HS-5 (cell line): ENCODE measurements at regions not wholly inside any gene's neighbourhood (a gene's known extent, or its start where the extent isn't known, plus 50 kb on each side); places are given as distances from the start of the nearest gene placed in this dataset.
"Not testable (repeated sequence)": the region's sequence is repeated elsewhere in the genome, so short reads cannot be mapped to it uniquely, and the experiment has no call there.

ENCODE experiments used
- DNase-seq: peaks from one replicate; pipeline ENCODE4 v3.0.0-alpha.2; 2012; ENCODE audit warnings: low read depth

GRCh38 chr4:143819029-143819428 lies 86.3 kb downstream of the GYPE start:
- DNase-seq = no peak

- not testable (repeated sequence) for DNase-seq
Measured at GRCh38 chr4:143817866-143818265, 87.5 kb downstream of the GYPE start.

- DNase-seq = not testable (repeated sequence)
Measured at GRCh38 chr4:143815375-143815774, 90.0 kb downstream of the GYPE start.

- not testable (repeated sequence) for DNase-seq
Measured at GRCh38 chr4:143813431-143814154, 91.8 kb downstream of the GYPE start.

- DNase-seq = not testable (repeated sequence)
Measured at GRCh38 chr4:143791693-143792092, 91.2 kb upstream of the FREM3 start.

GRCh38 chr4:143790425-143790824 lies 90.0 kb upstream of the FREM3 start:
- not testable (repeated sequence) for DNase-seq

- not testable (repeated sequence) for DNase-seq
Measured at GRCh38 chr4:143789618-143790017, 89.1 kb upstream of the FREM3 start.

GRCh38 chr4:143784567-143784966 lies 84.1 kb upstream of the FREM3 start:
- no peak for DNase-seq

GRCh38 chr4:143782521-143782920 lies 82.0 kb upstream of the FREM3 start:
- DNase-seq = no peak

GRCh38 chr4:143773998-143774895 lies 73.8 kb upstream of the FREM3 start:
- peak; percentile 20 for DNase-seq

- no peak for DNase-seq
Measured at GRCh38 chr4:143771269-143771668, 70.8 kb upstream of the FREM3 start.

GRCh38 chr4:143768007-143768591 lies 67.6 kb upstream of the FREM3 start:
- peak; percentile 2 for DNase-seq

- DNase-seq = no peak
Measured at GRCh38 chr4:143763587-143763986, 63.1 kb upstream of the FREM3 start.

GRCh38 chr4:143762511-143762910 lies 62.0 kb upstream of the FREM3 start:
- DNase-seq = no peak
